Ovary (tissue), 3 donors: ENCODE measurements at regions not wholly inside any gene's neighbourhood (a gene's known extent, or its start where the extent isn't known, plus 50 kb on each side); places are given as distances from the start of the nearest gene placed in this dataset.

Experiments used
- CTCF ChIP-seq, 3 donors: fragments of 450-650 bp in 2 of 3; fragments of 200-600 bp in 1 of 3; IDR thresholded peaks; one replicate each; pipeline versions ENCODE4 v1.5.1 to v1.8.0; 2016 to 2022; ENCODE audit warnings: antibody characterized with exemption in 3 of 3, mild to moderate bottlenecking in 1 of 3
- POLR2A ChIP-seq: fragments of 450-650 bp; IDR thresholded peaks from one replicate; pipeline ENCODE4 v1.6.1; 2017; ENCODE audit warnings: antibody characterized with exemption, mild to moderate bottlenecking, moderate library complexity
- donor health status: DM: no; HTN: no; CAD: no.

DNA sequence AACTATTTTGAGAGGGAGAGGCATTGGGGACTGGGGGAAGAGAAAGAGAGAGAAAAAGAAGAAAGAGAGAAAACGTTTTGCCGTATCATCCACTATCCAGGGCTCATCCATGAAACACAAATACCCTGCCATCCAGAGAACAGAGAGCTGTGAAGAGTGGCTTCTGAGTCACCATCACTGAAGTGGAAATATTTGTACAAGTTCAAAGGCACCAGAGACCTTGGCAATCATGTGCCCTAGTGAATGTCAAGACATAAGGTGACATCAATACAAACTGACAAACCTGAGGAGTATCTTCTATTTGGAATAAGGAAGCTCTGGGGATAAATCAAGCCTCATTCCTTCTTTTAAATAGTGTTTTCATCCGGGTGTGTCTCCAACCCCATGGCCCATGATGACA lies 197.2 kb upstream of the PROX1 start:
- no peak for TF ChIP-seq POLR2A
- no peak for TF ChIP-seq CTCF (IDR thresholded peaks at IDR 0.05)
